AG09309 (cell line): ENCODE measurements at regions not wholly inside any gene's neighbourhood (a gene's known extent, or its start where the extent isn't known, plus 50 kb on each side); places are given as distances from the start of the nearest gene placed in this dataset.

Source experiments
- DNase-seq: peaks from one replicate; pipeline ENCODE4 v3.0.0-alpha.2; 2010; ENCODE audit warnings: low read depth
- H3K4me3 ChIP-seq: 2 replicates; pipeline ENCODE4 v1.5.1; 2011; ENCODE audit warnings: mild to moderate bottlenecking, low read depth, low read length, moderate library complexity; ENCODE audit not compliant: control insufficient read depth
- CTCF ChIP-seq: IDR thresholded peaks from 2 replicates; pipeline ENCODE4 v1.5.1; 2011; ENCODE audit warnings: mild to moderate bottlenecking, low read depth, low read length, inconsistent platforms; ENCODE audit not compliant: insufficient read depth, control insufficient read depth; ENCODE audit errors: missing control alignments

- TF ChIP-seq CTCF: peak; percentile 45
- H3K4me3 ChIP-seq: no peak overlapping the region
- peak; percentile 11 for DNase-seq
These were observed 373.0 kb upstream of the RASGEF1B start for GRCh38 chr4:81844717-81845116.

- DNase-seq: no peak
- H3K4me3 ChIP-seq: no peak overlapping the region
- TF ChIP-seq CTCF: no peak
These were observed 367.8 kb upstream of the RASGEF1B start for GRCh38 chr4:81839347-81840042.

GRCh38 chr4:81838586-81838985 lies 366.9 kb upstream of the RASGEF1B start:
- no peak for DNase-seq
- no peak for TF ChIP-seq CTCF
- no peak overlapping the region for H3K4me3 ChIP-seq

GRCh38 chr4:81836716-81837115 lies 365.0 kb upstream of the RASGEF1B start:
- TF ChIP-seq CTCF: no peak
- no peak for DNase-seq
- H3K4me3 ChIP-seq: no peak overlapping the region

- TF ChIP-seq CTCF: no peak
- DNase-seq: no peak
- H3K4me3 ChIP-seq: no peak overlapping the region
These were observed 361.9 kb upstream of the RASGEF1B start for GRCh38 chr4:81833576-81833975.

GRCh38 chr4:81828991-81829390 lies 357.3 kb upstream of the RASGEF1B start:
- DNase-seq: no peak
- no peak for TF ChIP-seq CTCF
- no peak overlapping the region for H3K4me3 ChIP-seq

- TF ChIP-seq CTCF: no peak
- DNase-seq: no peak
- H3K4me3 ChIP-seq: no peak overlapping the region
These were observed 356.0 kb upstream of the RASGEF1B start for GRCh38 chr4:81827577-81828202.
